Cardiac muscle cell (in vitro differentiated cells and primary cell): ENCODE measurements at regions not wholly inside any gene's neighbourhood (a gene's known extent, or its start where the extent isn't known, plus 50 kb on each side); places are given as distances from the start of the nearest gene placed in this dataset.
A peak's percentile ranks its signal among the peaks of the same experiment; 100 is the strongest.

ENCODE experiments used
- DNase-seq, 2 donors: peaks; one replicate each; pipeline versions ENCODE4 v3.0.0 to v3.0.0-alpha.2; 2010 to 2017; ENCODE audit warnings: low read depth in 1 of 2, low spot score in 1 of 2
- H3K27ac ChIP-seq: fragments of 200-600 bp; sonication (generic); 2 replicates; pipeline ENCODE4 v1.5.1; 2016
- H3K27me3 ChIP-seq: fragments of 200-600 bp; sonication (generic); 2 replicates; pipeline ENCODE4 v1.6.0; 2016; ENCODE audit warnings: control low read depth
- H3K36me3 ChIP-seq: fragments of 200-600 bp; sonication (generic); 2 replicates; pipeline ENCODE4 v1.5.1; 2016; ENCODE audit warnings: control low read depth
- H3K4me1 ChIP-seq: fragments of 200-600 bp; sonication (generic); 2 replicates; pipeline ENCODE4 v1.8.1; 2017; ENCODE audit warnings: low read depth, mild to moderate bottlenecking, mixed run types
- H3K4me3 ChIP-seq: fragments of 200-600 bp; sonication (generic); 2 replicates; pipeline ENCODE4 v1.5.1; 2016; ENCODE audit warnings: mild to moderate bottlenecking
- H3K9me3 ChIP-seq: fragments of 200-600 bp; sonication (generic); 2 replicates; pipeline ENCODE4 v1.5.1; 2017; ENCODE audit warnings: low read depth, mild to moderate bottlenecking, control low read depth
- CTCF ChIP-seq: IDR thresholded peaks from 2 replicates; pipeline ENCODE4 v1.5.1; 2012; ENCODE audit warnings: low read depth, mild to moderate bottlenecking, low read length

- Histone ChIP-seq H3K4me3 (no peak overlapping the region), H3K9me3 (no peaks in the 10 kb centered on the region), H3K27me3 (no peaks in the 10 kb centered on the region), H3K36me3 (no peaks in the 10 kb centered on the region), H3K27ac (no peak overlapping the region), H3K4me1 (no peaks in the 10 kb centered on the region)
- DNase-seq, result no peak
- peak; percentile 20 for TF ChIP-seq CTCF
Observed at GRCh38 chr20:56817780-56818675, 188.9 kb downstream of the TFAP2C start.

GRCh38 chr20:56820984-56821383, 191.9 kb downstream of the TFAP2C start:
- Histone ChIP-seq H3K4me3 (no peak overlapping the region), H3K36me3 (no peaks in the 10 kb centered on the region), H3K4me1 (no peaks in the 10 kb centered on the region), H3K9me3 (no peaks in the 10 kb centered on the region), H3K27ac (no peak overlapping the region), H3K27me3 (no peaks in the 10 kb centered on the region)
- no peak for TF ChIP-seq CTCF
- no peak for DNase-seq

DNA sequence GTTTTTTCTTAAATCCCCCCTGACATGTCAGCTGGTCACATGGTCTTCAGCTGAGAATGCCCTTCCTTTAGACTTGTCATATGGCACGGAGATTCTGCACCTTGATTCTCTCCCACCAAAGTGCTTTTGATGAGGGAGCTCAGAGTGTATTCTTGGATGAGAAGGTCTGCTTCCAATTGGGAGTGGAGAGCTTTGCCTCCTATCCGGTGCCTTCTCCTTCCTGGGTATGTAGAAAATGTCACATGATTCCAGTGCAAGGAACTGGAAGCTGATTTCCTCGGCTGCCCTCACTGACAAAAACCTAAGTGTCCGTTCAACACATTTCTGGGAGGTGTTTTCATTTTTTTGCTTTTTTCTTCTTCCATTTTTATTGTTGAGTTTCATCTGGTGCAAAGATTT, 197.2 kb downstream of the TFAP2C start:
- H3K27ac ChIP-seq, result no peak overlapping the region
- no peak overlapping the region for H3K4me3 ChIP-seq
- H3K4me1 ChIP-seq, result no peaks in the 10 kb centered on the region
- H3K36me3 ChIP-seq, result no peaks in the 10 kb centered on the region
- no peak for DNase-seq
- no peaks in the 10 kb centered on the region for H3K9me3 ChIP-seq
- no peak for TF ChIP-seq CTCF
- H3K27me3 ChIP-seq, result peaks cover 4% of the 10 kb centered on the region

GRCh38 chr20:56826705-56827665, 197.9 kb downstream of the TFAP2C start:
- no peaks in the 10 kb centered on the region for H3K9me3 ChIP-seq
- H3K27me3 ChIP-seq, result peaks cover 4% of the 10 kb centered on the region
- DNase-seq, result peak in 1 of 2 donors; percentile 58
- no peak overlapping the region for H3K4me3 ChIP-seq
- no peaks in the 10 kb centered on the region for H3K36me3 ChIP-seq
- H3K27ac ChIP-seq, result no peak overlapping the region
- no peak for TF ChIP-seq CTCF
- no peaks in the 10 kb centered on the region for H3K4me1 ChIP-seq

GRCh38 chr20:56827763-56828162, 198.7 kb downstream of the TFAP2C start:
- DNase-seq, result peak in 1 of 2 donors; percentile 13
- no peak overlapping the region for H3K4me3 ChIP-seq
- H3K36me3 ChIP-seq, result no peaks in the 10 kb centered on the region
- H3K27ac ChIP-seq, result no peak overlapping the region
- H3K4me1 ChIP-seq, result no peaks in the 10 kb centered on the region
- no peak for TF ChIP-seq CTCF
- H3K9me3 ChIP-seq, result no peaks in the 10 kb centered on the region
- peaks cover 4% of the 10 kb centered on the region for H3K27me3 ChIP-seq
